Adrenal gland (tissue), 9 donors: ENCODE measurements at regions not wholly inside any gene's neighbourhood (a gene's known extent, or its start where the extent isn't known, plus 50 kb on each side); places are given as distances from the start of the nearest gene placed in this dataset.

ENCODE experiments used
- DNase-seq, 7 donors: peaks; one replicate each; pipeline ENCODE4 v3.0.0-alpha.2; 2019 to 2020
- H3K27ac ChIP-seq, 5 donors: fragments of 200-600 bp; sonication (generic) in 4 of 5; 1 replicate in 3 of 5; 2 replicates in 2 of 5; pipeline versions ENCODE4 v1.5.1 to v1.8.0; 2016 to 2020; ENCODE audit warnings: mild to moderate bottlenecking in 1 of 5
- H3K27me3 ChIP-seq: fragments of 200-600 bp; 2 replicates; pipeline ENCODE4 v1.8.0; 2021
- H3K36me3 ChIP-seq, 2 donors: fragments of 200-600 bp; replicated peaks in 1 of 2; 1 replicate in 1 of 2; 2 replicates in 1 of 2; pipeline versions ENCODE4 v1.5.1 to v1.8.0; 2018 to 2022
- H3K4me1 ChIP-seq, 2 donors: fragments of 200-600 bp; replicated peaks in 1 of 2; 1 replicate in 1 of 2; 2 replicates in 1 of 2; pipeline versions ENCODE4 v1.5.1 to v1.8.0; 2018 to 2021
- H3K4me3 ChIP-seq, 4 donors: fragments of 200-600 bp; sonication (generic) in 3 of 4; one replicate each; pipeline ENCODE4 v1.5.1; 2016 to 2018
- H3K9me3 ChIP-seq, 3 donors: fragments of 200-600 bp; sonication (generic) in 1 of 3; replicated peaks in 1 of 3; 1 replicate in 2 of 3; 2 replicates in 1 of 3; pipeline versions ENCODE4 v1.5.1 to v1.8.0; 2016 to 2021
- POLR2A ChIP-seq, 2 donors: fragments of 450-650 bp; IDR thresholded peaks; one replicate each; pipeline ENCODE4 v1.6.1; 2017; ENCODE audit warnings: antibody characterized with exemption in 2 of 2, mild to moderate bottlenecking in 2 of 2, moderate library complexity in 1 of 2
- WGBS, 4 donors: extraction: QIAGEN DNeasy Blood & Tissue Kit in 2 of 4; methylation state at CpG; one replicate each; pipeline versions ENCODE4 v1.1.5 to v1.1.7; 2013 to 2017; 5-methylcytosine and 5-hydroxymethylcytosine counted together
- intact Hi-C, 2 donors: fragments of 100-400 bp; cut with DNase I; formaldehyde crosslinking; loops; one replicate each; pipeline versions ENCODE4 v1.14.1 to v1.15.0; 2022 to 2023
- TF ChIP-seq, protein P1 (sequence below), 6 experiments: fragments of 450-650 bp in 4 of 6; fragments of 200-600 bp in 2 of 6; sonication (generic) in 1 of 6; IDR thresholded peaks; 1 replicate in 5 of 6; 2 replicates in 1 of 6; pipeline versions ENCODE4 v1.5.1 to v1.8.0; 2016 to 2021; ENCODE audit warnings: antibody characterized with exemption in 6 of 6, mild to moderate bottlenecking in 2 of 6, moderate library complexity in 1 of 6
- donor health status: healthy with polysubstance abuse.
- donor health status: Bipolar disorder and iron deficiency.
- donor health status: DM: yes; HTN: yes; CAD: no.
- donor health status: DM: no; HTN: no; CAD: no.
- donor health status: DM: no; HTN: no; CAD: no.

DNA sequence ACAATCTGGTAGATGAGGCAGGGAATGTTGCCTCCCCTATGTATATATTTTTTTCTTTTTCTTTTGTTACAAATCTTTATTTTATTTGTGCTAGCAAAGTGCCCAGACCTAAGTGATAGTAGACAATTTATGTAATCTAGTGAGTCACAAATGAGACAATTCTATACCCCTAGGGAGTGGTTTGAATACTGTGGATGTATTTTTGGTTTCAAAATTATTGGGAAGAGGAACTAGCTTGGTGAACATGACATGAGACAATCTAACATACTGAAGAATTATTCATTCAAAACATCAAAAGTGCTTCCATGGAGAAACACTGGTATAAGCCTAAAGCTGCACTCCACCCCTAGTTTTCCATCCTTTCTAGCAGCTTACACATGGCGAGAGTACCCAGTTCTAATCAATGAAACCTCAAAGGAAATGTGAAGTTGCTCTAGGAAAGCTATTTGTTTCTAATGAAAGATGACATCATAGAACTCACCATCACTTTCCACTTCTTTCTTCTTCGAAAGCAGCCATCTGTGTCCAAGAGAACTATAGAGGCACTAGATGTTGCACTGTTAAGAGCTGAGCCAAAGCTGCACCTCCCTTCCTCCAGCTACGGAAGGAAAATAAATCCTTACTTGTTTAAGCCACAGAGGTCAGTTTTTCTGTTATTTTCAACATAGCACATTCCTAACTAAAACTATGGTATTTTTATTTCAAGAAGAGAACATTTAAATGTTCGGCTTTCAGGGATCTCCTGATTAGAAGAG, 764.6 kb downstream of the LTN1 start:
- H3K27ac ChIP-seq: peak overlapping the region in 1 of 5 donors; percentile 31
- DNase-seq: no peak
- 55 to 69% (median 59%) methylated on average over 4 of the region's 4 CpGs for WGBS, 4 donors
- no peaks in the 10 kb centered on the region for H3K27me3 ChIP-seq
- H3K9me3 ChIP-seq: no peaks in the 10 kb centered on the region
- H3K36me3 ChIP-seq: no peaks in the 10 kb centered on the region
- intact Hi-C loops: no loop called here
- H3K4me1 ChIP-seq: no peaks in the 10 kb centered on the region
- no peak for TF ChIP-seq POLR2A (IDR thresholded peaks at IDR 0.05)
- TF ChIP-seq, protein P1, sequence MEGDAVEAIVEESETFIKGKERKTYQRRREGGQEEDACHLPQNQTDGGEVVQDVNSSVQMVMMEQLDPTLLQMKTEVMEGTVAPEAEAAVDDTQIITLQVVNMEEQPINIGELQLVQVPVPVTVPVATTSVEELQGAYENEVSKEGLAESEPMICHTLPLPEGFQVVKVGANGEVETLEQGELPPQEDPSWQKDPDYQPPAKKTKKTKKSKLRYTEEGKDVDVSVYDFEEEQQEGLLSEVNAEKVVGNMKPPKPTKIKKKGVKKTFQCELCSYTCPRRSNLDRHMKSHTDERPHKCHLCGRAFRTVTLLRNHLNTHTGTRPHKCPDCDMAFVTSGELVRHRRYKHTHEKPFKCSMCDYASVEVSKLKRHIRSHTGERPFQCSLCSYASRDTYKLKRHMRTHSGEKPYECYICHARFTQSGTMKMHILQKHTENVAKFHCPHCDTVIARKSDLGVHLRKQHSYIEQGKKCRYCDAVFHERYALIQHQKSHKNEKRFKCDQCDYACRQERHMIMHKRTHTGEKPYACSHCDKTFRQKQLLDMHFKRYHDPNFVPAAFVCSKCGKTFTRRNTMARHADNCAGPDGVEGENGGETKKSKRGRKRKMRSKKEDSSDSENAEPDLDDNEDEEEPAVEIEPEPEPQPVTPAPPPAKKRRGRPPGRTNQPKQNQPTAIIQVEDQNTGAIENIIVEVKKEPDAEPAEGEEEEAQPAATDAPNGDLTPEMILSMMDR (IDR thresholded peaks at IDR 0.05): no peak
- no peak overlapping the region for H3K4me3 ChIP-seq

DNA sequence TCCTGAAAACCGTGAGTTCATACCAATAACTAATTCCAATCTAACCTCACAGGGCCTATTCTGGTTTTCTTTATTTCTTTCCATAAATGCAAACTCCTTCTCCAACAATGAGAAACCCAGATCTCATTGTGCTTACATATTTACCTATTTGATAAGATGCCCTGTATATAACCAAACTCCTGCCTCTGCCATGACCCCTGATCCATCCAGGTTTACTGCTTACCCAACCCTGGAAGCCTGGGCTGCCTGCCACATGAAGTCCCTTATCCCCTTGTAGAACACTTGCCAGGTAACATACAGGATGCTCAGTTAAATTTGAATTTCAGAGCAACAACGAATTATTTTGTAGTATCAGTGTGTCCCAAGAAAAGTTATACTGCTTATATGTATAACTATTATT, 766.1 kb downstream of the LTN1 start:
- H3K4me3 ChIP-seq: no peak overlapping the region
- TF ChIP-seq POLR2A (IDR thresholded peaks at IDR 0.05): no peak
- no peaks in the 10 kb centered on the region for H3K27me3 ChIP-seq
- H3K4me1 ChIP-seq: no peaks in the 10 kb centered on the region
- DNase-seq: no peak
- intact Hi-C loops: no loop called here
- no peaks in the 10 kb centered on the region for H3K36me3 ChIP-seq
- H3K27ac ChIP-seq: no peak overlapping the region
- WGBS, 4 donors: 61 to 88% (median 80%) methylated on average over 2 of the region's 2 CpGs
- H3K9me3 ChIP-seq: no peaks in the 10 kb centered on the region

DNA sequence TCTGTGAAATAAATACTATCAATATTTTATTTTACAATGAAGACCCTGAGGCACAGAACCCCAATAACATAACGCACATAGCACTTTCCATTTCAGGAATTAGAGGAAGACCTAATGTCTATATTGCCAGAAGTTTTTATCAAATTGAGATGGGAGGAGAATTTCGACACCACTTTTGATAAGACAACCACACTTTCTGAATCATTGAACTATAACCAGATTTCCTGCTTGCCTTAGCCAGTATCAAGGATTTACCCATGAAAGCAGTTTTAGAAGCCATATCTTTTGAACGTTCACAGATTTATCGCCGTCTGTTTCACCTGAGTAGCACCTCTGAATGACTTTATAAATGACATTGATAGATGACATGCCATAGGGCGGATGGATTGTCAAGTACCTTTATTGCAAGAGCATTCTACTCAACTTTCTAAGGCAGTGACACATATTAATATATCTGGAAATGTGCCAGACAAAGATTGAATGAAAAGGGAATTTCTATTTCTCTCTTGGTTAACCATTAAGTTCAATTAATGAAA, 768.4 kb downstream of the LTN1 start:
- 81 to 94% (median 89%) methylated on average over 6 of the region's 6 CpGs for WGBS, 4 donors

DNA sequence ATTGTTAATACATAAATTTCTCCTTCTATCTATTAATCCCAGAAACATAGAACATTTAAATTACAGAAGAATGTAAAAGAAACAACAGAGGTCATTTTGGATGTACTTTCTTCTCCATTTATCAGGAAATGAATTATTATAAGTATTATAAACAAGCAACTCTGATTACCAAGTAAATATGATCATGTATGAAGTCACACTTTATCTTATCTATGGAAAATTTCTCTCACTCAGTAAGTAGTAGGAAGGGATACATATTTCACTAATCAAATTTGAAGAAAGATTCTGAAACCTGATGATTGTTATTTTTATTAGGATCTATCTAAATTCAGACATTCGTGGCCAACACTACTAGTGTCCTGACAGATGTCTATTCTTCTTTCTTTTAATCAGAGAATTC, 770.7 kb downstream of the LTN1 start:
- Histone ChIP-seq H3K9me3 (no peaks in the 10 kb centered on the region), H3K27ac (no peak overlapping the region), H3K27me3 (no peaks in the 10 kb centered on the region), H3K4me3 (no peak overlapping the region), H3K36me3 (no peaks in the 10 kb centered on the region), H3K4me1 (no peaks in the 10 kb centered on the region)
- DNase-seq: no peak
- intact Hi-C loops: no loop called here
- WGBS, 4 donors: 45 to 64% (median 54%) methylated on average over 1 of the region's 1 CpG
- TF ChIP-seq, protein P1 (IDR thresholded peaks at IDR 0.05): no peak
- TF ChIP-seq POLR2A (IDR thresholded peaks at IDR 0.05): no peak

More for the DNA sequence above, 768.4 kb downstream of the LTN1 start:
- no peaks in the 10 kb centered on the region for H3K27me3 ChIP-seq
- H3K4me3 ChIP-seq: no peak overlapping the region
- TF ChIP-seq POLR2A (IDR thresholded peaks at IDR 0.05): no peak
- TF ChIP-seq, protein P1 (IDR thresholded peaks at IDR 0.05): no peak
- intact Hi-C loops: no loop called here
- no peak overlapping the region for H3K27ac ChIP-seq
- H3K9me3 ChIP-seq: no peaks in the 10 kb centered on the region
- no peaks in the 10 kb centered on the region for H3K36me3 ChIP-seq
- H3K4me1 ChIP-seq: no peaks in the 10 kb centered on the region
- DNase-seq: no peak

DNA sequence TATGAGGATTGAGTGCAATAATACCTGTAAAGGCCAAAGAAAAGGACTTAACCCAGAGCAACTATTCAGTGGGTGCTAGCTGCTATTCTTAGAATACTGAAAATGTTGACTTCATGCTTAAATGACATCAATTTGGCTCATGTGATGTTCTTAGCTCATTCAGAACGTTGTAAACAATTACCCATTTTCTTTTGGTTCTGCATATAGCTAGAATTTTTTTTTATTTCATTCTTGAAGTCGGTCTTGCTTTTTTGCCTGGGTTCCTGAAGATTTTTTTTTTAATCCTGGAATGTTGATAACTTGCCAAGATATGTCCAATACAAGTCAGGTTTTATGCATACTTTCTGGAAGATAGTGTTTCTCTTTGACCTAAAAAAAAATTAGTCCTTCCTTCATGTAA, 772.0 kb downstream of the LTN1 start:
- H3K27ac ChIP-seq: no peak overlapping the region
- DNase-seq: no peak
- no peaks in the 10 kb centered on the region for H3K4me1 ChIP-seq
- no peaks in the 10 kb centered on the region for H3K9me3 ChIP-seq
- WGBS, 4 donors: 53 to 57% (median 55%) methylated on average over 2 of the region's 2 CpGs
- H3K4me3 ChIP-seq: no peak overlapping the region
- no peaks in the 10 kb centered on the region for H3K27me3 ChIP-seq
- intact Hi-C loops: no loop called here
- H3K36me3 ChIP-seq: no peaks in the 10 kb centered on the region
- TF ChIP-seq POLR2A (IDR thresholded peaks at IDR 0.05): no peak
- TF ChIP-seq, protein P1 (IDR thresholded peaks at IDR 0.05): no peak
